Skin epidermis (tissue), 12 donors: ENCODE measurements at regions not wholly inside any gene's neighbourhood (a gene's known extent, or its start where the extent isn't known, plus 50 kb on each side); places are given as distances from the start of the nearest gene placed in this dataset.

Experiments
- H3K27ac ChIP-seq, 21 experiments: fragments of 200-600 bp; sonication (generic) in 11 of 21; one replicate each; pipeline ENCODE4 v1.5.0; 2020; ENCODE audit warnings: mild to moderate bottlenecking in 3 of 21, inconsistent platforms in 2 of 21, moderate library complexity in 2 of 21
- H3K4me3 ChIP-seq, 7 experiments: fragments of 200-600 bp; sonication (generic) in 2 of 7; one replicate each; pipeline ENCODE4 v1.5.0; 2020; ENCODE audit warnings: inconsistent platforms in 2 of 7, mild to moderate bottlenecking in 2 of 7, moderate library complexity in 1 of 7

- Histone ChIP-seq H3K4me3 (no peak overlapping the region), H3K27ac (no peak overlapping the region)
Observed at GRCh38 chr12:3980504-3981272, 107.5 kb upstream of the PARP11 start.

GRCh38 chr12:3977621-3978020 lies 104.4 kb upstream of the PARP11 start:
- no peak overlapping the region for H3K4me3 ChIP-seq
- H3K27ac ChIP-seq = no peak overlapping the region

GRCh38 chr12:3976351-3976938 lies 103.2 kb upstream of the PARP11 start:
- H3K27ac ChIP-seq = peak overlapping the region in 1 of 21 experiments; percentile 5
- no peak overlapping the region for H3K4me3 ChIP-seq

GRCh38 chr12:3975652-3976051 lies 102.5 kb upstream of the PARP11 start:
- Histone ChIP-seq H3K27ac (no peak overlapping the region), H3K4me3 (no peak overlapping the region)

- Histone ChIP-seq H3K27ac (peak overlapping the region in 7 of 21 experiments; percentile 0 to 65 (median 46)), H3K4me3 (no peak overlapping the region)
Observed at GRCh38 chr12:3974883-3975282, 101.7 kb upstream of the PARP11 start.

GRCh38 chr12:3973973-3974644 lies 100.9 kb upstream of the PARP11 start:
- peak overlapping the region in 6 of 21 experiments; percentile 0 to 65 (median 49) for H3K27ac ChIP-seq
- H3K4me3 ChIP-seq = no peak overlapping the region

GRCh38 chr12:3973269-3973884 lies 100.2 kb upstream of the PARP11 start:
- Histone ChIP-seq H3K4me3 (no peak overlapping the region), H3K27ac (peak overlapping the region in 3 of 21 experiments; percentile 46 to 65 (median 52))

- Histone ChIP-seq H3K4me3 (no peak overlapping the region), H3K27ac (peak overlapping the region in 1 of 21 experiments; percentile 65)
Observed at GRCh38 chr12:3972576-3972975, 99.4 kb upstream of the PARP11 start.

GRCh38 chr12:3968523-3968922 lies 95.3 kb upstream of the PARP11 start:
- H3K4me3 ChIP-seq = no peak overlapping the region
- H3K27ac ChIP-seq = no peak overlapping the region

GRCh38 chr12:3967556-3968160 lies 94.5 kb upstream of the PARP11 start:
- H3K27ac ChIP-seq = no peak overlapping the region
- H3K4me3 ChIP-seq = no peak overlapping the region

GRCh38 chr12:3966376-3966775 lies 93.2 kb upstream of the PARP11 start:
- no peak overlapping the region for H3K4me3 ChIP-seq
- no peak overlapping the region for H3K27ac ChIP-seq

- Histone ChIP-seq H3K27ac (no peak overlapping the region), H3K4me3 (no peak overlapping the region)
Observed at GRCh38 chr12:3965046-3965445, 91.8 kb upstream of the PARP11 start.

- no peak overlapping the region for H3K4me3 ChIP-seq
- no peak overlapping the region for H3K27ac ChIP-seq
Observed at GRCh38 chr12:3964439-3964838, 91.2 kb upstream of the PARP11 start.

GRCh38 chr12:3962631-3963483 lies 89.7 kb upstream of the PARP11 start:
- peak overlapping the region in 3 of 21 experiments; percentile 21 to 66 (median 55) for H3K27ac ChIP-seq
- H3K4me3 ChIP-seq = no peak overlapping the region

- Histone ChIP-seq H3K27ac (peak overlapping the region in 1 of 21 experiments; percentile 66), H3K4me3 (no peak overlapping the region)
Observed at GRCh38 chr12:3961591-3961990, 88.4 kb upstream of the PARP11 start.

GRCh38 chr12:3959799-3960560 lies 86.8 kb upstream of the PARP11 start:
- no peak overlapping the region for H3K4me3 ChIP-seq
- H3K27ac ChIP-seq = no peak overlapping the region

- no peak overlapping the region for H3K27ac ChIP-seq
- no peak overlapping the region for H3K4me3 ChIP-seq
Observed at GRCh38 chr12:3958534-3958933, 85.3 kb upstream of the PARP11 start.

- peak overlapping the region in 1 of 21 experiments; percentile 67 for H3K27ac ChIP-seq
- no peak overlapping the region for H3K4me3 ChIP-seq
Observed at GRCh38 chr12:3951380-3952135, 78.4 kb upstream of the PARP11 start.
